Mesodermal cell (in vitro differentiated cells): ENCODE measurements at regions not wholly inside any gene's neighbourhood (a gene's known extent, or its start where the extent isn't known, plus 50 kb on each side); places are given as distances from the start of the nearest gene placed in this dataset.
A peak's percentile ranks its signal among the peaks of the same experiment; 100 is the strongest.

Source experiments
- H3K27ac ChIP-seq: 2 replicates; pipeline ENCODE4 v1.7.0; 2013; ENCODE audit warnings: mild to moderate bottlenecking, low read depth, low read length, moderate library complexity; ENCODE audit not compliant: severe bottlenecking
- H3K36me3 ChIP-seq: 2 replicates; pipeline ENCODE4 v1.7.1; 2013; ENCODE audit warnings: mild to moderate bottlenecking, low read length, moderate library complexity; ENCODE audit not compliant: control insufficient read depth, insufficient read depth
- H3K4me1 ChIP-seq: one replicate; pipeline ENCODE4 v1.7.1; 2013; ENCODE audit warnings: mild to moderate bottlenecking, low read length; ENCODE audit not compliant: insufficient read depth, control insufficient read depth, poor library complexity, severe bottlenecking
- H3K4me3 ChIP-seq: 2 replicates; pipeline ENCODE4 v1.7.0; 2013; ENCODE audit warnings: low read length, control low read depth, mild to moderate bottlenecking; ENCODE audit not compliant: insufficient read depth, poor library complexity, severe bottlenecking; ENCODE audit errors: extremely low read depth
- H3K9me3 ChIP-seq: 2 replicates; pipeline ENCODE4 v1.7.1; 2013; ENCODE audit warnings: mild to moderate bottlenecking, low read length, moderate library complexity; ENCODE audit not compliant: control insufficient read depth
- WGBS, 2 experiments: methylation state at CpG; one replicate each; pipeline ENCODE4 v1.1.5; 2013; ENCODE audit warnings: missing lambda C conversion rate in 2 of 2; ENCODE audit not compliant: insufficient coverage in 2 of 2; 5-methylcytosine and 5-hydroxymethylcytosine counted together

DNA sequence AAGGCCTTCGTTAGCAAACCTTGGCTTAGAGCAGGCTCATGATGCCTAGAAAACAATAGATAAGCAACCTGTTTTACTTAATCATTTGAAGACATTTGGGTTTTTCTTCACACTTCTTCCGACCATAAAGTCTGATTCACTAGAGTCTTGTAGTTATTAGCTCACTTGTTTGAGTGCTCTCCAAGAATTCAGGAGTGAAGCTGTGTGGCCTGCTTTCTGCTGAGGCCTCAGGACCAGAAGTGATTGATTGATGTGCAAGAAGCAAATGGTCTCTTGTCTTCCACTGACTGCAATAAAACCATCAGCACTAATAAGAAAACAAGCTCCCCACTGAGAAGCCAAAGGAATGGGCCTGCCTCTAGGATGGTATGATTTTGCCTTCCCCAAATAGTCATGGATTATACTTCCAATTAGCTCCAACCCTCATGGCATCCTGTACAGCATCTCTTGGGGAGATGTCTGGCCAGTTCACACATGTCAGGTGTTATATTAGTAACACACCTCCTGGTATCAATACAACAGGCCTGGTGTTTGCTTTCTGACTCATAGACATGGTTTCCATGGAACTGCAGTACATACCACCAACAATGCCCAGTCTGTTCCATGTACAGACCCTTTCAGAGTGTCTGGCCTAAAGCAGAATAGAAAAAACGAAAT is 317.6 kb downstream of the CWC27 start:
- Histone ChIP-seq H3K27ac (peak overlapping the region; percentile 46), H3K36me3 (no peaks in the 10 kb centered on the region), H3K9me3 (no peaks in the 10 kb centered on the region), H3K4me3 (no peak overlapping the region), H3K4me1 (peaks cover 3% of the 10 kb centered on the region)
- WGBS, 2 experiments = 89% methylated on average over 1 of the region's 3 CpGs; no CpG with 5 or more reads in 1 of the 2 experiments

DNA sequence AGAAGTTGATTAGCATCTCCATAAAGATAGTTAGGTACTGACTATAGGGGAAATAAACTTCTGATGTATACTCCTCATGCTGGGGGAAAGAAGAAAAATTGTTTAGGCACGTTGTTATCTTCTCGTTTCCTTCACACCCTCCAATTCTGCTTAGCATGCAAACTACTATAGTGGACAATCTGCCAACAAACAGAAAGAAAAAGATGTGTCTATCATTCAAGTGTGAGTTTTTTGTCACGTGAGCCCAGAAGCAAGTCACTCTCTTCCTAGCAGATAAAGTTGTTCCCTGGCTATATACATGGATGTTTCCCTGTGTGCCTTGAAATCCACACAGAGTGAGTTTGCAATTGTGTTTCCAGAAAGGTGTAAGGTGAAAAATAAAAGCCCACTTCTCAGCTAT is 318.4 kb downstream of the CWC27 start:
- peaks cover 3% of the 10 kb centered on the region for H3K4me1 ChIP-seq
- H3K9me3 ChIP-seq = peaks cover 4% of the 10 kb centered on the region
- no CpG with 5 or more reads among the region's 3 CpGs for WGBS, 2 experiments
- H3K4me3 ChIP-seq = no peak overlapping the region
- H3K27ac ChIP-seq = peak overlapping the region; percentile 39
- no peaks in the 10 kb centered on the region for H3K36me3 ChIP-seq

DNA sequence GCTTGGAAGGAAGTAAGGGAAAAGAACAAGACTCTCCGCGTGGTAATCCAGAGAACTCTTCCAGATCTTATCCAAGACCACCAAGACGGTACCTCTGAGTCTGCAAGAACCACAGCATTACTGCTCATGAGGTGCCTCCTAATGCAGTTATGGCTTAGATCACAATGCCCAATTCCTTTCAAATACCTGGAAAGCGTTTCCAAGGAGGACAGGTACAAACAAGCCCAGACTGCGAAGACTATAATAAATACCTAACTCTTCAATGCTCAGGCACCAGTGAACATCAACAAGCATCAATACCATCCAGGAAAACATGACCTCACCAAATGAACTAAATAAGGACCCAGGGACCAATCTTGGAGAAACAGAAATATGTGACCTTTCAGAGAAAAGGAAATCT is 325.5 kb downstream of the CWC27 start:
- Histone ChIP-seq H3K4me1 (peaks cover 4% of the 10 kb centered on the region), H3K27ac (no peak overlapping the region), H3K36me3 (no peaks in the 10 kb centered on the region), H3K4me3 (no peak overlapping the region), H3K9me3 (peaks cover 4% of the 10 kb centered on the region)
- WGBS, 2 experiments = 91 to 97% methylated on average over 4 of the region's 5 CpGs

GRCh38 chr5:65098393-65098792 is 329.7 kb downstream of the CWC27 start:
- Histone ChIP-seq H3K4me3 (no peak overlapping the region), H3K9me3 (peaks cover 6% of the 10 kb centered on the region), H3K36me3 (no peaks in the 10 kb centered on the region), H3K27ac (no peak overlapping the region), H3K4me1 (peaks cover 4% of the 10 kb centered on the region)
- WGBS, 2 experiments = 94 to 100% methylated on average over 1 to 2 of the region's 3 CpGs
